WTC11 (cell line): ENCODE measurements at regions not wholly inside any gene's neighbourhood (a gene's known extent, or its start where the extent isn't known, plus 50 kb on each side); places are given as distances from the start of the nearest gene placed in this dataset.

Source experiments
- CREM ChIP-seq: sonication (generic); formaldehyde crosslinking; IDR thresholded peaks from 2 replicates; pipeline ENCODE4 v1.8.1; 2022; ENCODE audit warnings: mild to moderate bottlenecking, missing genetic modification reagents, moderate library complexity
- CTCF ChIP-seq: fragments of 200-600 bp; IDR thresholded peaks from 2 replicates; pipeline ENCODE4 v1.8.0; 2022; ENCODE audit warnings: antibody characterized with exemption
- GABPB1 ChIP-seq: sonication (generic); formaldehyde crosslinking; IDR thresholded peaks from 2 replicates; pipeline ENCODE4 v1.8.1; 2023; ENCODE audit warnings: mild to moderate bottlenecking, missing genetic modification reagents
- GRHL2 ChIP-seq: fragments of 250-450 bp; sonication (Bioruptor Pico); IDR thresholded peaks from 2 replicates; pipeline ENCODE4 v1.8.0; 2022; ENCODE audit warnings: mild to moderate bottlenecking, moderate library complexity; ENCODE audit not compliant: insufficient replicate concordance, severe bottlenecking
- IRF2 ChIP-seq: sonication (generic); formaldehyde crosslinking; IDR thresholded peaks from 2 replicates; pipeline ENCODE4 v1.8.0; 2022; ENCODE audit warnings: low read depth, missing genetic modification reagents, borderline replicate concordance
- JUN ChIP-seq: sonication (generic); formaldehyde crosslinking; IDR thresholded peaks from 2 replicates; pipeline ENCODE4 v1.8.0; 2023; ENCODE audit warnings: mild to moderate bottlenecking, missing genetic modification reagents
- RELA ChIP-seq: sonication (generic); formaldehyde crosslinking; IDR thresholded peaks from 2 replicates; pipeline ENCODE4 v1.8.1; 2022; ENCODE audit warnings: missing genetic modification reagents, mild to moderate bottlenecking, borderline replicate concordance
- SP1 ChIP-seq: sonication (generic); formaldehyde crosslinking; conservative IDR thresholded peaks from 2 replicates; pipeline ENCODE4 v1.8.1; 2022; ENCODE audit warnings: missing genetic modification reagents
- USF1 ChIP-seq: sonication (generic); formaldehyde crosslinking; IDR thresholded peaks from 2 replicates; pipeline ENCODE4 v1.8.0; 2022; ENCODE audit warnings: mild to moderate bottlenecking, missing genetic modification reagents
- ZBTB21 ChIP-seq: sonication (generic); formaldehyde crosslinking; IDR thresholded peaks from 2 replicates; pipeline ENCODE4 v1.8.1; 2023; ENCODE audit warnings: mild to moderate bottlenecking, missing genetic modification reagents, borderline replicate concordance
- ZMAT4 ChIP-seq: fragments of 250-450 bp; sonication (Bioruptor Pico); IDR thresholded peaks from 2 replicates; pipeline ENCODE4 v1.9.0; 2021; ENCODE audit warnings: mild to moderate bottlenecking
- TF ChIP-seq, protein P1 (sequence below): sonication (generic); formaldehyde crosslinking; conservative IDR thresholded peaks from 2 replicates; pipeline ENCODE4 v1.8.1; 2023; ENCODE audit warnings: mild to moderate bottlenecking, low read depth, missing genetic modification reagents, moderate library complexity
- TF ChIP-seq, protein P2 (sequence below): fragments of 250-450 bp; sonication (Bioruptor Pico); IDR thresholded peaks from 2 replicates; pipeline ENCODE4 v2.1.2; 2022; ENCODE audit warnings: mild to moderate bottlenecking, moderate library complexity

DNA sequence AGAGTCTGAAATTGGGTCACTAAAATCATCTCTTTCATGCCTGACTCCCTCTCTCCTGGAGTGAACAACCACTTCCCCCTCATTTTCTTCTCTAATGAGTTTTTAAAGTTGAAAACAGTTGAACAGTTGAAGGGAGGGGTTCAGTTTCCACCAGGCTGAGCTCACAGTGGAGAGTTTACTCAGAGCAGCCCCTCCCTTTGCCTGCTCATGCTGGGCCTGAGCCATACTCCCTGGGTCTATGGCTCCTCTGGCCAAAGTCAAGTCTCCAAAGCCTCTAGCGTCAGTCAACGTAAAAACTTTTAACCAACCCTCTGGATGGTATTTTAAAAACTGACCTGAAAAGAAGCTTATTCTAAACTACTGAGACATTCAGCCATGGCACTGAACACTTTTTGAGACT, 100.8 kb upstream of the RNPC3 start:
- TF ChIP-seq GRHL2 (CRISPR knock-in tag) (no peak), ZBTB21 (no peak), CREM (CRISPR knock-in tag) (no peak), JUN (CRISPR knock-in tag) (no peak), RELA (CRISPR knock-in tag) (no peak), CTCF (no peak), ZMAT4 (no peak), IRF2 (CRISPR knock-in tag) (no peak), GABPB1 (CRISPR knock-in tag) (no peak), SP1 (CRISPR knock-in tag) (no peak), USF1 (CRISPR knock-in tag) (no peak)
- TF ChIP-seq, protein P1, sequence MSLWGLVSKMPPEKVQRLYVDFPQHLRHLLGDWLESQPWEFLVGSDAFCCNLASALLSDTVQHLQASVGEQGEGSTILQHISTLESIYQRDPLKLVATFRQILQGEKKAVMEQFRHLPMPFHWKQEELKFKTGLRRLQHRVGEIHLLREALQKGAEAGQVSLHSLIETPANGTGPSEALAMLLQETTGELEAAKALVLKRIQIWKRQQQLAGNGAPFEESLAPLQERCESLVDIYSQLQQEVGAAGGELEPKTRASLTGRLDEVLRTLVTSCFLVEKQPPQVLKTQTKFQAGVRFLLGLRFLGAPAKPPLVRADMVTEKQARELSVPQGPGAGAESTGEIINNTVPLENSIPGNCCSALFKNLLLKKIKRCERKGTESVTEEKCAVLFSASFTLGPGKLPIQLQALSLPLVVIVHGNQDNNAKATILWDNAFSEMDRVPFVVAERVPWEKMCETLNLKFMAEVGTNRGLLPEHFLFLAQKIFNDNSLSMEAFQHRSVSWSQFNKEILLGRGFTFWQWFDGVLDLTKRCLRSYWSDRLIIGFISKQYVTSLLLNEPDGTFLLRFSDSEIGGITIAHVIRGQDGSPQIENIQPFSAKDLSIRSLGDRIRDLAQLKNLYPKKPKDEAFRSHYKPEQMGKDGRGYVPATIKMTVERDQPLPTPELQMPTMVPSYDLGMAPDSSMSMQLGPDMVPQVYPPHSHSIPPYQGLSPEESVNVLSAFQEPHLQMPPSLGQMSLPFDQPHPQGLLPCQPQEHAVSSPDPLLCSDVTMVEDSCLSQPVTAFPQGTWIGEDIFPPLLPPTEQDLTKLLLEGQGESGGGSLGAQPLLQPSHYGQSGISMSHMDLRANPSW (CRISPR knock-in tag) = no peak
- TF ChIP-seq, protein P2, sequence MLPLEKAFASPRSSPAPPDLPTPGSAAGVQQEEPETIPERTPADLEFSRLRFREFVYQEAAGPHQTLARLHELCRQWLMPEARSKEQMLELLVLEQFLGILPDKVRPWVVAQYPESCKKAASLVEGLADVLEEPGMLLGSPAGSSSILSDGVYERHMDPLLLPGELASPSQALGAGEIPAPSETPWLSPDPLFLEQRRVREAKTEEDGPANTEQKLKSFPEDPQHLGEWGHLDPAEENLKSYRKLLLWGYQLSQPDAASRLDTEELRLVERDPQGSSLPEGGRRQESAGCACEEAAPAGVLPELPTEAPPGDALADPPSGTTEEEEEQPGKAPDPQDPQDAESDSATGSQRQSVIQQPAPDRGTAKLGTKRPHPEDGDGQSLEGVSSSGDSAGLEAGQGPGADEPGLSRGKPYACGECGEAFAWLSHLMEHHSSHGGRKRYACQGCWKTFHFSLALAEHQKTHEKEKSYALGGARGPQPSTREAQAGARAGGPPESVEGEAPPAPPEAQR (CRISPR knock-in tag) = no peak
